HS-5 (cell line): ENCODE measurements at regions not wholly inside any gene's neighbourhood (a gene's known extent, or its start where the extent isn't known, plus 50 kb on each side); places are given as distances from the start of the nearest gene placed in this dataset.

ENCODE experiments used
- DNase-seq: peaks from one replicate; pipeline ENCODE4 v3.0.0-alpha.2; 2012; ENCODE audit warnings: low read depth

DNA sequence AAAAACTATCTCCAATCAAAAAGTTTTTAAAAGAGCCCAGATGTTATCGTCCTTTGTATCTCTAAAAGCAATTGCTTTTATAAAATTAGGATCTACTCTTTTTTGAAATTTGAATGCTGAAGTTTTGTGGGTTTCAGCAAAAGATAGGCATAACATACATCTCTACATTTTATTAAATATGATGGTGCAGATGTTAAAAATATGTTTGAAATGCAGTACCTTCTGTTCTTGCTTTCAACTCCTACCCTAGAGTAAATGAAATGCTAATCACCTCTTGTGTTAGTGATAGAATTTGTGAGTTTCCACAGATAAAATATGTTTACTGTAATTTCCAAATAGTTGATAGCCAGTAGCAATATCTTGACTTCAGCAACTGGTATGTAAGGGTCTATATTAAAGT is 95.7 kb upstream of the VPREB1 start:
- no peak for DNase-seq

- DNase-seq = no peak
Observed at GRCh38 chr22:22144858-22145257, 99.7 kb upstream of the VPREB1 start.

GRCh38 chr22:22143448-22143847 is 101.1 kb upstream of the VPREB1 start:
- DNase-seq = no peak

DNA sequence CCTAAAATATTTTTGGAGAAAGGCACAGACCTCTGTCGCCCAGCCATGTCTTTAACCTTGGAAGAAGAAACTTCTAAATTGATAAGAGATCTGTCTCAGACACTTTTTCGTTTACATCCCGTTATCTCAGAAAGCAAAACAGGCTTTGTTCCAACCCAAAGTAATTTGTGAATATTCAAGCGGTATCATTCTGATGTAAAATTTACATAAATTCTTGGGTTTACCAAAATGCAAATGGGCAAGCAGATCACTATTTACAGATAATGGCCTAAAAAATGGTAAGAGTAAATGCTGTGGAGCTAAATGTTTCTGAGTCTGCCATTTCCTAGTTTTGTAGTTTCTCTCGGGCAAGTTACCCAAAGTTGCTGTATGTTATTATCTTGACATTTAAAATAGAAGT is 101.9 kb upstream of the VPREB1 start:
- no peak for DNase-seq

GRCh38 chr22:22141771-22142591 is 102.6 kb upstream of the VPREB1 start:
- no peak for DNase-seq

GRCh38 chr22:22141031-22141430 is 103.6 kb upstream of the VPREB1 start:
- no peak for DNase-seq

GRCh38 chr22:22139364-22139763 is 105.2 kb upstream of the VPREB1 start:
- no peak for DNase-seq

- DNase-seq = no peak
Observed at GRCh38 chr22:22138915-22139314, 105.7 kb upstream of the VPREB1 start.

DNA sequence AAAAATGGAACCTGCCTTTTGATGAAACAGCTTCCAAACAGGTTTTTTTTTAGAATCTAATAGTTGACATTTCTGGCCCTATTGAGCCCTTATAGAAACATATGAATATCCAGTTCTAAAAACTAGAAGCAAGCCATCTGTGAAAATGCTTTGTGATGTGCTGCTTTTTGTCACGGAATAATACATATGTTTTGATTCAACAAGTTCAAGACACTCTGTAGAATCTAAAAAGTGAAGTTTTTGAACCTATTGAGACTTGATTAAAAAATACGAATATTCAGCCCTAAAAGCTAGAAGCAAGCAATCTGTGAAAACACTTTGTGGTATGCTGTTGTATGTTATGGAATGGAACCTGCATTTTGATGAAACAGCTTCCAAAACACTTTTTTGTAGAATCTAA is 106.7 kb upstream of the VPREB1 start:
- no peak for DNase-seq

- no peak for DNase-seq
Observed at GRCh38 chr22:22133910-22134309, 110.7 kb upstream of the VPREB1 start.

GRCh38 chr22:22130953-22131608 is 113.5 kb upstream of the VPREB1 start:
- no peak for DNase-seq

DNA sequence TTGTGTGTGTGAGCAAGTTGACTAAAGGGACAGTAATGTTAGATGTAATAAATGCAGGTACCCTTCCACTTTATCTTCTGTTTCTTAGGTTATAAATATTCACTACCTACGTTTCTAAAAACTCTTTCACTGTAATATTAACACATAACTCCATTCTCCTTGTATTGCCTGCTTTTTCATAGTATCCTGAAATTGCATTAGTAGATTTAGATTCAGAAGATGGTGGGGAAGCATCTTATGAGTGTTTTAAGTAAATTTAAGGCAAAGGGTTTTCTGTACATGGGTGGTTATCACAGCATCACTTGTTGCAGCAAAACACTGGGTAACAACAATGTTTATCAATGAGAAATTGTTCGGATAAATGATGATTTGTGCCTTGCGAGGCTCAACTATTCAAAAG is 115.2 kb upstream of the VPREB1 start:
- DNase-seq = no peak

GRCh38 chr22:22128440-22128839 is 116.1 kb upstream of the VPREB1 start:
- DNase-seq = no peak

- no peak for DNase-seq
Observed at GRCh38 chr22:22127100-22127499, 117.5 kb upstream of the VPREB1 start.

- DNase-seq = no peak
Observed at GRCh38 chr22:22125579-22126468, 118.8 kb upstream of the VPREB1 start.

DNA sequence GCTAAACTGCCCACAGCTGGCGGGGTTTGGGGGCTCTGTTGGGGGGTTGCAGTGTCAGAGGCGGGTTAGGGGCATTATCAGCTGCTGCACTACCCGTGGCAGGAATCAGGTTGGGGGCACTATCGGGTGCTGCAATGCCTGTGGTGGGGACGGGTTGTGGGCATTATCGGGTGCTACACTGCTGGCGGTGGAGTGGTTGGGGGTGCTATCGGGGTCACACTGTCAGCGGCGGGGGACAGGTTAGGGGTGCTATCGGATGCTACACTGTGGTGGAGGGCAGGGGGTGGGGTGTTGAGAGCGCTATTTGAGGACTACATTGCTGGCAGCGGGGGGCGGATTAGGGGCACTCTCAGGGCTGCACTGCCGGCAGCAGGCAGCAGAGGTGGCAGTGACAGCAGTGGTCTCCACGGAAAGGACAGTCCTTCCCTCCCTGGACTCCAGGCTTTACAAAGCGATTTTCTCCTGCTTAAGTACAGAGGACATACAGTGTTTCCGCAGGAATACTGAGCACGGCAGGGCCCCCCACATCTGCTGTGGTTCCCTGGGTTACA is 119.5 kb upstream of the VPREB1 start:
- no peak for DNase-seq

DNA sequence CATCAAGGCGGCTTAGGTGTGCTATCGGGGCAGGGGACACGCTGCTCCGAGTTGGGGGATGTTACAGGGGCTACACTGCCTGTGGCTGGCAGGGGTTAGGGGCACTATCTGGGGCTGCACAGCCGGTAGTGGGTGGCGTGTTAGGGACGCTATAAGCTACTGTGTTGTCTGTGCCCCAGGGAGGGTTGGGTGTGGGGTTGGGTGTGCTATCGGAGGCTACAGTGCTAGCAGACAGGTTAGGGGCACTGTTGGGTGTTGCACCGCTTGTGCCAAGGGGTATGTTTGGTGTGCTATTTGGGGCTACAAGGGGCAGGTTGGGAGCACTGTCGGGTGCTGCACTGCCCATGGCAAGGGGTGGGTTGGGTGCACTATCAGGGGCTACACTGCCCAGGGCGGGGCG is 120.2 kb upstream of the VPREB1 start:
- no peak for DNase-seq

- DNase-seq = no peak
Observed at GRCh38 chr22:22123960-22124278, 120.7 kb upstream of the VPREB1 start.

- no peak for DNase-seq
Observed at GRCh38 chr22:22123118-22123959, 121.2 kb upstream of the VPREB1 start.

DNA sequence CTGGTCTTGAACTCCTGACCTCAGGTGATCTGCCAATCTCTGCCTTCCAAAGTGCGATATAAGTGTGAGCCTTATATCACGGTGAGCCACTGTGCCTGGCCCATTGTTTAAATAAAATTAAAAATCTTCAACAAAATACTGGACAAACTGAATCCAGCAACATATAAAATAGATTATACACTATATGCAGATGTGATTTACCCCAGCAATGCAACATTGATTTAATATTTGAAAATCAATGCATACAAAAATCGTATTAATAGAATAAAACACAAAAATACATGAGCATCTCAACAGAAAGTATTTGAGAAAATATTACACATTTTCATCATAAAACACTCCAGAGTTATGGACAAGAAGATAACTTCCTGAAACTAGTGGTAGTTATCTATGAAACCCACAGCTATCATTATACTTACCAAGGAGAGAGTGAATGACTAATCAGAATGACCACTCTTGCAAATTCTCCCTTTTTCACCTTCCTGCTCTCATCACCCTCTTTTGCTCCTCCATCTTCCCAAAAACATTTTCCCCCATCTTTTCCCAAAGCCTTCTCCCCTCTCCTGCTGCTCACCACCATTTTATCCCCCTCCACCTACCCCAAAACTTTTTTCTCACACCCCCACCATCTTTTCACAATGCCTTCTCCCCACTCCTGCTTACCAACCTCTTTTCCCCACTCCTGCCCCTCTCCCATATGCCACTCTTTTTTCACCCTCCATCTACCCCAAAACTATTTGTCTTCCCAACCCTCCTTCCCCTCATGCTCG is 122.1 kb upstream of the VPREB1 start:
- DNase-seq = no peak

DNA sequence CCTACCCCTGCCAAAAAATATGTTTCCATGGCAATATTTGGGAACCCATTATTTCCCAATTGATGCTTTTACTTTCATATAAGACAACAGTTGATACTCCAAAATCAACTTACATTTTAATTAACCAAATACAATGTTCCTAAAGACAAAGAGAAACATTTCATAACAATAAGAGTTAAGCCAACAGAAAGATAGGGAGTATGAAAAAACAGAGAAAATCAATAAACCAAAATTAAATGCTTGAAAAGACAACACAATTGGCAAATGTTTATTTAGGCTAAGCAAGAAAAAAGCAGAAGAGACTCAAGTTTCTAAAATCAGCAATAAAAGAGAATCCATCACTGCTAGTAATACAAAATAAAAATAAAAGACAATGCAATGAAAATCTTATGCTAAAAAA is 123.1 kb upstream of the VPREB1 start:
- no peak for DNase-seq
